Vagina (tissue), 2 donors: ENCODE measurements at regions not wholly inside any gene's neighbourhood (a gene's known extent, or its start where the extent isn't known, plus 50 kb on each side); places are given as distances from the start of the nearest gene placed in this dataset.

Experiments used
- POLR2A ChIP-seq, 2 donors: fragments of 450-650 bp; IDR thresholded peaks; one replicate each; pipeline ENCODE4 v1.6.1; 2017; ENCODE audit warnings: antibody characterized with exemption in 2 of 2, mild to moderate bottlenecking in 2 of 2, moderate library complexity in 2 of 2
- TF ChIP-seq, protein P1 (sequence below), 3 experiments: fragments of 450-650 bp in 2 of 3; fragments of 200-600 bp in 1 of 3; sonication (generic) in 1 of 3; IDR thresholded peaks; one replicate each; pipeline ENCODE4 v1.5.1; 2017 to 2019; ENCODE audit warnings: antibody characterized with exemption in 3 of 3, mild to moderate bottlenecking in 2 of 3, moderate library complexity in 2 of 3

DNA sequence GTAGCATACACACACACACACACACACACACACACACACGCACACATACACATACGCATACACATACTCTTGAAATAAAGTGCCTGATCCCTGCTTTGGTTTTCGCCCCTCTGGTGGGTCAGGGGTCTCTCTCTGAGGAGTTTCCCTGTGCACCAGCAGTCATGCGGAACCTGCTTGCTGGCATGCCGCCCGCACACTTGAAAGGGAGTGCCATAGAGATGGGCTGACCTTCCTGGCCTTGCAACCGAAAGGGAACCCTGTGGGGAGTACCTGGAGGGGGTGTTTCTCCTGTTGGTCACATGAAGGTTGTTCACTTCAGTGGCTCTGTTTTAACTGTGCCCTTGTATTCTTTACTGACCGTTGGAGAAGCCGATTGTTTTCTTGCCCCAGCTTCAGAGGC is 752.3 kb downstream of the NR2F2 start:
- TF ChIP-seq POLR2A (IDR thresholded peaks at IDR 0.05): no peak
- TF ChIP-seq, protein P1, sequence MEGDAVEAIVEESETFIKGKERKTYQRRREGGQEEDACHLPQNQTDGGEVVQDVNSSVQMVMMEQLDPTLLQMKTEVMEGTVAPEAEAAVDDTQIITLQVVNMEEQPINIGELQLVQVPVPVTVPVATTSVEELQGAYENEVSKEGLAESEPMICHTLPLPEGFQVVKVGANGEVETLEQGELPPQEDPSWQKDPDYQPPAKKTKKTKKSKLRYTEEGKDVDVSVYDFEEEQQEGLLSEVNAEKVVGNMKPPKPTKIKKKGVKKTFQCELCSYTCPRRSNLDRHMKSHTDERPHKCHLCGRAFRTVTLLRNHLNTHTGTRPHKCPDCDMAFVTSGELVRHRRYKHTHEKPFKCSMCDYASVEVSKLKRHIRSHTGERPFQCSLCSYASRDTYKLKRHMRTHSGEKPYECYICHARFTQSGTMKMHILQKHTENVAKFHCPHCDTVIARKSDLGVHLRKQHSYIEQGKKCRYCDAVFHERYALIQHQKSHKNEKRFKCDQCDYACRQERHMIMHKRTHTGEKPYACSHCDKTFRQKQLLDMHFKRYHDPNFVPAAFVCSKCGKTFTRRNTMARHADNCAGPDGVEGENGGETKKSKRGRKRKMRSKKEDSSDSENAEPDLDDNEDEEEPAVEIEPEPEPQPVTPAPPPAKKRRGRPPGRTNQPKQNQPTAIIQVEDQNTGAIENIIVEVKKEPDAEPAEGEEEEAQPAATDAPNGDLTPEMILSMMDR (IDR thresholded peaks at IDR 0.05): no peak
